ENCODE measurements at regions not wholly inside any gene's neighbourhood (a gene's known extent, or its start where the extent isn't known, plus 50 kb on each side); places are given as distances from the start of the nearest gene placed in this dataset.

- TF ChIP-seq ZBTB2 (IDR thresholded peaks at IDR 0.05): no peak
- no peak for TF ChIP-seq ZBTB40 (IDR thresholded peaks at IDR 0.05)
- TF ChIP-seq ZBTB40 (CRISPR knock-in tag; IDR thresholded peaks at IDR 0.05): no peak
- no peak for TF ChIP-seq ZNF277 (CRISPR knock-in tag; IDR thresholded peaks at IDR 0.05; ENCODE audit: borderline replicate concordance)
These were observed 421.0 kb upstream of the CNTN4 start (continued) for GRCh38 chr3:1677576-1678156.
